Ascending aorta (tissue), 2 donors: ENCODE measurements at regions not wholly inside any gene's neighbourhood (a gene's known extent, or its start where the extent isn't known, plus 50 kb on each side); places are given as distances from the start of the nearest gene placed in this dataset.
A peak's percentile ranks its signal among the peaks of the same experiment; 100 is the strongest.

ENCODE experiments used
- DNase-seq, 2 donors: peaks; one replicate each; pipeline ENCODE4 v3.0.0-alpha.2; 2019; ENCODE audit warnings: low spot score in 2 of 2
- H3K27ac ChIP-seq, 2 donors: fragments of 200-600 bp; sonication (generic); one replicate each; pipeline ENCODE4 v1.5.1; 2016 to 2017; ENCODE audit warnings: mild to moderate bottlenecking in 1 of 2
- H3K27me3 ChIP-seq: fragments of 200-600 bp; sonication (generic); one replicate; pipeline ENCODE4 v1.5.1; 2017
- H3K36me3 ChIP-seq, 2 donors: fragments of 200-600 bp; sonication (generic); one replicate each; pipeline ENCODE4 v1.5.1; 2016
- H3K4me1 ChIP-seq, 2 donors: fragments of 200-600 bp; sonication (generic); one replicate each; pipeline ENCODE4 v1.5.1; 2016 to 2017; ENCODE audit warnings: mild to moderate bottlenecking in 1 of 2
- H3K4me3 ChIP-seq, 2 donors: fragments of 200-600 bp; sonication (generic); one replicate each; pipeline ENCODE4 v1.5.1; 2016 to 2017; ENCODE audit warnings: mild to moderate bottlenecking in 1 of 2
- H3K9me3 ChIP-seq, 2 donors: fragments of 200-600 bp; sonication (generic); one replicate each; pipeline ENCODE4 v1.5.1; 2016
- CTCF ChIP-seq, 3 experiments: fragments of 200-600 bp in 2 of 3; fragments of 450-650 bp in 1 of 3; sonication (generic) in 2 of 3; IDR thresholded peaks; one replicate each; pipeline ENCODE4 v1.5.1; 2016 to 2019; ENCODE audit warnings: antibody characterized with exemption in 3 of 3, mild to moderate bottlenecking in 1 of 3, moderate library complexity in 1 of 3
- intact Hi-C: fragments of 100-400 bp; cut with DNase I; formaldehyde crosslinking; loops from one replicate; pipeline ENCODE4 v1.15.1; 2023

- peak; percentile 3 to 53 (median 32) for TF ChIP-seq CTCF (IDR thresholded peaks at IDR 0.05)
- intact Hi-C loops = no loop called here
- Histone ChIP-seq H3K9me3 (no peaks in the 10 kb centered on the region), H3K36me3 (no peaks in the 10 kb centered on the region), H3K27ac (peak overlapping the region; percentile 1 to 5), H3K4me3 (peak overlapping the region; percentile 25 to 57), H3K4me1 (peaks cover 0 to 8% of the 10 kb centered on the region in 2 donors), H3K27me3 (no peaks in the 10 kb centered on the region)
- DNase-seq = no peak
These were observed 103.2 kb upstream of the FOXP4 start for GRCh38 chr6:41442800-41443501.

GRCh38 chr6:41443616-41444525 is 102.3 kb upstream of the FOXP4 start:
- H3K36me3 ChIP-seq = no peaks in the 10 kb centered on the region
- TF ChIP-seq CTCF (IDR thresholded peaks at IDR 0.05) = no peak
- H3K9me3 ChIP-seq = no peaks in the 10 kb centered on the region
- no peak for DNase-seq
- H3K27me3 ChIP-seq = no peaks in the 10 kb centered on the region
- peak overlapping the region in 1 of 2 donors; percentile 1 for H3K27ac ChIP-seq
- intact Hi-C loops = no loop called here
- peak overlapping the region in 1 of 2 donors; percentile 57 for H3K4me3 ChIP-seq
- H3K4me1 ChIP-seq = peaks cover 0 to 8% of the 10 kb centered on the region in 2 donors

GRCh38 chr6:41445261-41445660 is 100.9 kb upstream of the FOXP4 start:
- intact Hi-C loops = no loop called here
- no peak overlapping the region for H3K27ac ChIP-seq
- peaks cover 0 to 8% of the 10 kb centered on the region in 2 donors for H3K4me1 ChIP-seq
- no peaks in the 10 kb centered on the region for H3K36me3 ChIP-seq
- DNase-seq = no peak
- TF ChIP-seq CTCF (IDR thresholded peaks at IDR 0.05) = no peak
- no peaks in the 10 kb centered on the region for H3K27me3 ChIP-seq
- H3K4me3 ChIP-seq = no peak overlapping the region
- no peaks in the 10 kb centered on the region for H3K9me3 ChIP-seq

GRCh38 chr6:41446132-41446531 is 100.0 kb upstream of the FOXP4 start:
- H3K27me3 ChIP-seq = no peaks in the 10 kb centered on the region
- no peak for TF ChIP-seq CTCF (IDR thresholded peaks at IDR 0.05)
- H3K27ac ChIP-seq = no peak overlapping the region
- no peak overlapping the region for H3K4me3 ChIP-seq
- H3K4me1 ChIP-seq = peaks cover 6 to 14% of the 10 kb centered on the region in 2 donors
- H3K36me3 ChIP-seq = no peaks in the 10 kb centered on the region
- no peak for DNase-seq
- H3K9me3 ChIP-seq = no peaks in the 10 kb centered on the region
- intact Hi-C loops = no loop called here

GRCh38 chr6:41446907-41447545 is 99.2 kb upstream of the FOXP4 start:
- H3K27me3 ChIP-seq = no peaks in the 10 kb centered on the region
- no peak overlapping the region for H3K27ac ChIP-seq
- H3K9me3 ChIP-seq = no peaks in the 10 kb centered on the region
- H3K4me1 ChIP-seq = peaks cover 12 to 23% of the 10 kb centered on the region in 2 donors
- no peaks in the 10 kb centered on the region for H3K36me3 ChIP-seq
- no peak overlapping the region for H3K4me3 ChIP-seq
- TF ChIP-seq CTCF (IDR thresholded peaks at IDR 0.05) = no peak
- intact Hi-C loops = no loop called here
- DNase-seq = no peak
